Activated CD4-positive, alpha-beta memory T cell treated with anti-CD3 and anti-CD28 coated beads, Interleukin-2, amount 10 ng/mL, durations not matched to agents 7 days and 5 days (primary cell): ENCODE measurements at regions not wholly inside any gene's neighbourhood (a gene's known extent, or its start where the extent isn't known, plus 50 kb on each side); places are given as distances from the start of the nearest gene placed in this dataset.

Source experiments
- CTCF ChIA-PET: fragments of 350-600 bp; sonication (Branson Sonifier 250); formaldehyde crosslinking; loops from one replicate; lab custom pipeline; 2021; ENCODE audit warnings: antibody characterized with exemption, inconsistent platforms; lab: Charles Lee
- POLR2A ChIA-PET: fragments of 350-600 bp; sonication (Branson Sonifier 250); formaldehyde crosslinking; loops from one replicate; lab custom pipeline; 2021; ENCODE audit warnings: antibody characterized with exemption; lab: Charles Lee
- DNase-seq: peaks from one replicate; pipeline ENCODE4 v3.0.0-alpha.2; 2020
- H3K27ac Mint-ChIP-seq: one replicate; pipeline ENCODE4 v1.8.0; 2021; ENCODE audit warnings: mild to moderate bottlenecking, mixed read lengths
- H3K27me3 Mint-ChIP-seq: one replicate; pipeline ENCODE4 v1.8.0; 2021; ENCODE audit warnings: mixed read lengths
- H3K36me3 Mint-ChIP-seq: one replicate; pipeline ENCODE4 v1.8.0; 2021; ENCODE audit warnings: low read depth, mixed read lengths
- H3K4me1 Mint-ChIP-seq: one replicate; pipeline ENCODE4 v1.8.0; 2021; ENCODE audit warnings: mixed read lengths
- H3K4me3 Mint-ChIP-seq: one replicate; pipeline ENCODE4 v1.8.0; 2021; ENCODE audit warnings: mild to moderate bottlenecking, mixed read lengths
- H3K9me3 Mint-ChIP-seq: one replicate; pipeline ENCODE4 v1.8.0; 2021; ENCODE audit warnings: mixed read lengths

- H3K4me1 Mint-ChIP-seq, result no peaks in the 10 kb centered on the region
- no peak for DNase-seq
- no peak overlapping the region for H3K27ac Mint-ChIP-seq
- ChIA-PET CTCF (no interaction called here), POLR2A (no interaction called here)
- H3K27me3 Mint-ChIP-seq, result no peaks in the 10 kb centered on the region
- no peaks in the 10 kb centered on the region for H3K36me3 Mint-ChIP-seq
- H3K9me3 Mint-ChIP-seq, result no peaks in the 10 kb centered on the region
- H3K4me3 Mint-ChIP-seq, result no peak overlapping the region
Measured at GRCh38 chr22:49261616-49262015, 566.1 kb downstream of the BRD1 start.

GRCh38 chr22:49260681-49261580, 566.7 kb downstream of the BRD1 start:
- Mint-ChIP-seq H3K36me3 (no peaks in the 10 kb centered on the region), H3K4me3 (no peak overlapping the region), H3K4me1 (no peaks in the 10 kb centered on the region), H3K9me3 (no peaks in the 10 kb centered on the region), H3K27me3 (no peaks in the 10 kb centered on the region), H3K27ac (no peak overlapping the region)
- ChIA-PET CTCF (no interaction called here), POLR2A (no interaction called here)
- DNase-seq, result no peak

- H3K27me3 Mint-ChIP-seq, result no peaks in the 10 kb centered on the region
- H3K9me3 Mint-ChIP-seq, result no peaks in the 10 kb centered on the region
- DNase-seq, result no peak
- ChIA-PET POLR2A (no interaction called here), CTCF (no interaction called here)
- H3K27ac Mint-ChIP-seq, result no peak overlapping the region
- H3K4me3 Mint-ChIP-seq, result no peak overlapping the region
- H3K36me3 Mint-ChIP-seq, result no peaks in the 10 kb centered on the region
- H3K4me1 Mint-ChIP-seq, result no peaks in the 10 kb centered on the region
Measured at GRCh38 chr22:49259839-49260615, 567.6 kb downstream of the BRD1 start.

GRCh38 chr22:49258107-49259010, 569.3 kb downstream of the BRD1 start:
- H3K9me3 Mint-ChIP-seq, result no peaks in the 10 kb centered on the region
- H3K27me3 Mint-ChIP-seq, result no peaks in the 10 kb centered on the region
- H3K4me3 Mint-ChIP-seq, result no peak overlapping the region
- ChIA-PET CTCF (no interaction called here), POLR2A (no interaction called here)
- no peaks in the 10 kb centered on the region for H3K36me3 Mint-ChIP-seq
- no peak overlapping the region for H3K27ac Mint-ChIP-seq
- H3K4me1 Mint-ChIP-seq, result no peaks in the 10 kb centered on the region
- no peak for DNase-seq

- ChIA-PET CTCF (no interaction called here), POLR2A (no interaction called here)
- Mint-ChIP-seq H3K27me3 (no peaks in the 10 kb centered on the region), H3K4me3 (no peak overlapping the region), H3K4me1 (no peaks in the 10 kb centered on the region), H3K27ac (no peak overlapping the region), H3K36me3 (no peaks in the 10 kb centered on the region), H3K9me3 (no peaks in the 10 kb centered on the region)
- DNase-seq, result no peak
Measured at GRCh38 chr22:49257551-49257961, 570.1 kb downstream of the BRD1 start.

GRCh38 chr22:49255741-49256318, 571.8 kb downstream of the BRD1 start:
- no peak for DNase-seq

GRCh38 chr22:49255154-49255553, 572.5 kb downstream of the BRD1 start:
- CTCF ChIA-PET, result no interaction called here
- H3K36me3 Mint-ChIP-seq, result no peaks in the 10 kb centered on the region
- no peaks in the 10 kb centered on the region for H3K9me3 Mint-ChIP-seq
- no peak overlapping the region for H3K4me3 Mint-ChIP-seq
- no peak for DNase-seq
- POLR2A ChIA-PET, result no interaction called here
- H3K27me3 Mint-ChIP-seq, result no peaks in the 10 kb centered on the region
- H3K27ac Mint-ChIP-seq, result no peak overlapping the region
- no peaks in the 10 kb centered on the region for H3K4me1 Mint-ChIP-seq

More at GRCh38 chr22:49255741-49256318, 571.8 kb downstream of the BRD1 start:
- CTCF ChIA-PET, result interaction anchor here (0.7 kb wide), 1 partner anchor 1094 kb away, joined by 3 read pairs; no protein-coding TSS in a partner anchor
- Mint-ChIP-seq H3K27ac (no peak overlapping the region), H3K4me1 (no peaks in the 10 kb centered on the region), H3K9me3 (no peaks in the 10 kb centered on the region), H3K36me3 (no peaks in the 10 kb centered on the region), H3K4me3 (no peak overlapping the region), H3K27me3 (no peaks in the 10 kb centered on the region)
- POLR2A ChIA-PET, result no interaction called here

GRCh38 chr22:49253656-49254055, 574.0 kb downstream of the BRD1 start:
- Mint-ChIP-seq H3K4me3 (no peak overlapping the region), H3K9me3 (no peaks in the 10 kb centered on the region), H3K4me1 (no peaks in the 10 kb centered on the region), H3K36me3 (no peaks in the 10 kb centered on the region), H3K27ac (no peak overlapping the region), H3K27me3 (no peaks in the 10 kb centered on the region)
- no peak for DNase-seq
- ChIA-PET POLR2A (no interaction called here), CTCF (no interaction called here)

- ChIA-PET POLR2A (no interaction called here), CTCF (no interaction called here)
- H3K4me3 Mint-ChIP-seq, result no peak overlapping the region
- no peaks in the 10 kb centered on the region for H3K36me3 Mint-ChIP-seq
- H3K9me3 Mint-ChIP-seq, result no peaks in the 10 kb centered on the region
- no peaks in the 10 kb centered on the region for H3K4me1 Mint-ChIP-seq
- H3K27ac Mint-ChIP-seq, result no peak overlapping the region
- H3K27me3 Mint-ChIP-seq, result no peaks in the 10 kb centered on the region
- no peak for DNase-seq
Measured at GRCh38 chr22:49251371-49251770, 576.3 kb downstream of the BRD1 start.

- CTCF ChIA-PET, result no interaction called here
- DNase-seq, result peak; percentile 13
- Mint-ChIP-seq H3K27me3 (no peaks in the 10 kb centered on the region), H3K9me3 (no peaks in the 10 kb centered on the region), H3K36me3 (no peaks in the 10 kb centered on the region), H3K4me1 (no peaks in the 10 kb centered on the region), H3K4me3 (no peak overlapping the region), H3K27ac (no peak overlapping the region)
- POLR2A ChIA-PET, result no interaction called here
Measured at GRCh38 chr22:49247194-49247924, 580.3 kb downstream of the BRD1 start.

- ChIA-PET POLR2A (no interaction called here), CTCF (no interaction called here)
- Mint-ChIP-seq H3K4me1 (no peaks in the 10 kb centered on the region), H3K27ac (no peak overlapping the region), H3K9me3 (no peaks in the 10 kb centered on the region), H3K27me3 (no peaks in the 10 kb centered on the region), H3K4me3 (no peak overlapping the region), H3K36me3 (no peaks in the 10 kb centered on the region)
- peak; percentile 5 for DNase-seq
Measured at GRCh38 chr22:49244466-49245420, 582.9 kb downstream of the BRD1 start.
